Transverse colon (tissue), 4 donors: ENCODE measurements at regions not wholly inside any gene's neighbourhood (a gene's known extent, or its start where the extent isn't known, plus 50 kb on each side); places are given as distances from the start of the nearest gene placed in this dataset.

Experiments used
- DNase-seq: peaks from one replicate; pipeline ENCODE4 v3.0.0-alpha.2; 2019
- H3K27ac ChIP-seq, 4 donors: fragments of 200-600 bp; sonication (generic); 2 replicates each; pipeline ENCODE4 v1.5.1; 2016 to 2018; ENCODE audit warnings: inconsistent platforms in 4 of 4
- H3K27me3 ChIP-seq: fragments of 200-600 bp; sonication (generic); 2 replicates; pipeline ENCODE4 v1.5.1; 2017; ENCODE audit warnings: inconsistent platforms
- H3K36me3 ChIP-seq, 4 donors: fragments of 200-600 bp; sonication (generic); 2 replicates each; pipeline ENCODE4 v1.5.1; 2017 to 2019; ENCODE audit warnings: inconsistent platforms in 4 of 4
- H3K4me1 ChIP-seq, 4 donors: fragments of 200-600 bp; sonication (generic); 2 replicates each; pipeline ENCODE4 v1.5.1; 2017 to 2020; ENCODE audit warnings: inconsistent platforms in 4 of 4
- H3K4me3 ChIP-seq, 4 donors: fragments of 200-600 bp; sonication (generic); 1 replicate in 1 of 4; 2 replicates in 3 of 4; pipeline versions ENCODE4 v1.5.1 to v1.6.1; 2017 to 2019; ENCODE audit warnings: inconsistent platforms in 4 of 4
- H3K9me3 ChIP-seq, 2 donors: fragments of 200-600 bp; sonication (generic); 2 replicates each; pipeline ENCODE4 v1.5.1; 2017 to 2019; ENCODE audit warnings: inconsistent platforms in 2 of 2
- CTCF ChIP-seq, 5 experiments: fragments of 200-600 bp in 3 of 5; fragments of 450-650 bp in 2 of 5; sonication (generic) in 3 of 5; IDR thresholded peaks; 1 replicate in 2 of 5; 2 replicates in 3 of 5; pipeline ENCODE4 v1.5.1; 2016 to 2017; ENCODE audit warnings: antibody characterized with exemption in 5 of 5, inconsistent platforms in 3 of 5, mild to moderate bottlenecking in 2 of 5, moderate library complexity in 1 of 5
- EP300 ChIP-seq: sonication (generic); formaldehyde crosslinking; IDR thresholded peaks from one replicate; pipeline ENCODE4 v1.6.1; 2017; ENCODE audit warnings: antibody characterized with exemption, low read depth
- POLR2A ChIP-seq: fragments of 450-650 bp; IDR thresholded peaks from one replicate; pipeline ENCODE4 v1.6.1; 2016; ENCODE audit warnings: antibody characterized with exemption, mild to moderate bottlenecking, moderate library complexity
- POLR2AphosphoS5 ChIP-seq, 3 donors: sonication (generic); formaldehyde crosslinking; IDR thresholded peaks; one replicate each; pipeline ENCODE4 v1.6.1; 2016; ENCODE audit warnings: antibody characterized with exemption in 3 of 3
- WGBS, 2 donors: methylation state at CpG; one replicate each; pipeline ENCODE4 v1.1.5; 2018; ENCODE audit warnings: low coverage in 1 of 2; 5-methylcytosine and 5-hydroxymethylcytosine counted together
- in situ Hi-C, 4 donors: fragments of 200-750 bp; cut with MboI; loops; one replicate each; pipeline versions ENCODE4 v1.15.0 to v1.15.1; 2017; ENCODE audit warnings: low sequenced_read_pairs in 3 of 4, low pct_ligation_motif_present in 1 of 4, low pct_unique_long_range_greater_than_20kb in 1 of 4
- intact Hi-C: fragments of 100-400 bp; cut with DNase I; formaldehyde crosslinking; loops from one replicate; pipeline ENCODE4 v1.15.1; 2023; ENCODE audit warnings: low total_unique reads

DNA sequence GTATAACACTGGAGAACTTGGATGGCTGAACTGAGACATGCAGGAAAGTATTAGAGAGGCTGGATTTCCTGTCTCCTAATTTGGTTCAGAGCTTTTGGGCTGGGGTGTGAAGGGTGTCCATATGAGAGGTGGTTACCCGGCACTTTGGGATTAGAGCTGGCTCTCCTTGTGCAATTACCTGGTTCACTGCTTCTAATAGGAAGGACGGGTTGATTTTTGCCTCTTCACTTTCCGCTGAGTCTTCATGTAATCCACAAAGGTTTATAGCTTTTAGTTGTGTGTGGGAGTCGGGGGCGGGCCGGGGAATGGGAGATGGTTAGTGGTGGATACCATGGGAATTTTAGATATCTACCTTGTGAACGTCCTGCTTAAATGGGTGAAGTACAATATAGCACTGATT is 151.5 kb downstream of the BTBD3 start:
- Histone ChIP-seq H3K36me3 (no peaks in the 10 kb centered on the region), H3K4me3 (no peak overlapping the region), H3K27ac (no peak overlapping the region), H3K27me3 (no peaks in the 10 kb centered on the region), H3K4me1 (no peaks in the 10 kb centered on the region), H3K9me3 (peaks cover 0 to 4% of the 10 kb centered on the region in 2 donors)
- TF ChIP-seq POLR2AphosphoS5 (IDR thresholded peaks at IDR 0.05) (no peak), EP300 (no peak)
- in situ Hi-C loops (no loop called here), intact Hi-C loops (no loop called here)
- DNase-seq, result no peak
- WGBS, 2 donors, result 90 to 100% methylated on average over 4 to 7 of the region's 7 CpGs

GRCh38 chr20:12072221-12072953 is 154.7 kb downstream of the BTBD3 start:
- Histone ChIP-seq H3K27me3 (no peaks in the 10 kb centered on the region), H3K9me3 (no peaks in the 10 kb centered on the region), H3K27ac (no peak overlapping the region), H3K36me3 (no peaks in the 10 kb centered on the region), H3K4me1 (no peaks in the 10 kb centered on the region), H3K4me3 (no peak overlapping the region)
- intact Hi-C loops, result no loop called here
- DNase-seq, result no peak
- in situ Hi-C loops, result no loop called here
- no peak for TF ChIP-seq POLR2AphosphoS5 (IDR thresholded peaks at IDR 0.05)
- no peak for TF ChIP-seq CTCF (IDR thresholded peaks at IDR 0.05)
- no peak for TF ChIP-seq POLR2A
- no peak for TF ChIP-seq EP300
- 50 to 83% methylated on average over 1 to 8 of the region's 8 CpGs for WGBS, 2 donors

DNA sequence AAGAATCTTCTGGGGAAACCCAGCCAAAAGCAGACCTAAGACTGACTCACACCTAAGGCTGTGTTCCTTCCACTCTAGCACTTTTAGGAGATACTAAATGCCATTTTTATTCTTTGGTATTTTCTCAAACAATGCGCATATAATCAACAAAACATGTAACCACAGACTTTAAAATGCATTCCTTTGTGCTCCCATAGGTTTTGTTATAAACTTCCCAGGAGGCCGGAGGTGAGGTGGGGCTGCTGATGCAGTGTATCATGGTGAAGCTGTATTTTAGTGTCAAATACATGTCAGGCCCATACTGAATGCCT is 155.2 kb downstream of the BTBD3 start:
- Histone ChIP-seq H3K27me3 (no peaks in the 10 kb centered on the region), H3K4me1 (no peaks in the 10 kb centered on the region), H3K27ac (no peak overlapping the region), H3K36me3 (no peaks in the 10 kb centered on the region), H3K4me3 (no peak overlapping the region), H3K9me3 (no peaks in the 10 kb centered on the region)
- TF ChIP-seq CTCF (IDR thresholded peaks at IDR 0.05), result no peak
- TF ChIP-seq POLR2AphosphoS5 (IDR thresholded peaks at IDR 0.05), result no peak
- no peak for TF ChIP-seq POLR2A
- no peak for TF ChIP-seq EP300
- WGBS, 2 donors, result 86 to 90% methylated on average over 2 of the region's 2 CpGs
- DNase-seq, result no peak
- in situ Hi-C loops (no loop called here), intact Hi-C loops (no loop called here)

- DNase-seq, result no peak
- in situ Hi-C loops, result no loop called here
- 74 to 84% methylated on average over 3 of the region's 3 CpGs for WGBS, 2 donors
- no peaks in the 10 kb centered on the region for H3K4me1 ChIP-seq
- no peak overlapping the region for H3K27ac ChIP-seq
- no peaks in the 10 kb centered on the region for H3K27me3 ChIP-seq
- H3K4me3 ChIP-seq, result no peak overlapping the region
- no peak for TF ChIP-seq CTCF (IDR thresholded peaks at IDR 0.05)
- no peak for TF ChIP-seq EP300
- no peak for TF ChIP-seq POLR2AphosphoS5 (IDR thresholded peaks at IDR 0.05)
- no peak for TF ChIP-seq POLR2A
- intact Hi-C loops, result no loop called here
- H3K9me3 ChIP-seq, result no peaks in the 10 kb centered on the region
- H3K36me3 ChIP-seq, result no peaks in the 10 kb centered on the region
These were observed 156.5 kb downstream of the BTBD3 start for GRCh38 chr20:12074111-12074655.

- H3K27me3 ChIP-seq, result no peaks in the 10 kb centered on the region
- intact Hi-C loops (no loop called here), in situ Hi-C loops (no loop called here)
- no peak overlapping the region for H3K4me3 ChIP-seq
- WGBS, 2 donors, result 84 to 87% methylated on average over 3 of the region's 3 CpGs
- TF ChIP-seq POLR2AphosphoS5 (IDR thresholded peaks at IDR 0.05), result no peak
- TF ChIP-seq CTCF (IDR thresholded peaks at IDR 0.05), result no peak
- no peak for TF ChIP-seq EP300
- TF ChIP-seq POLR2A, result no peak
- no peak for DNase-seq
- H3K9me3 ChIP-seq, result no peaks in the 10 kb centered on the region
- no peak overlapping the region for H3K27ac ChIP-seq
- H3K36me3 ChIP-seq, result no peaks in the 10 kb centered on the region
- H3K4me1 ChIP-seq, result no peaks in the 10 kb centered on the region
These were observed 158.5 kb downstream of the BTBD3 start for GRCh38 chr20:12076200-12076599.
